ENCODE measurements at regions not wholly inside any gene's neighbourhood (a gene's known extent, or its start where the extent isn't known, plus 50 kb on each side); places are given as distances from the start of the nearest gene placed in this dataset.

DNA sequence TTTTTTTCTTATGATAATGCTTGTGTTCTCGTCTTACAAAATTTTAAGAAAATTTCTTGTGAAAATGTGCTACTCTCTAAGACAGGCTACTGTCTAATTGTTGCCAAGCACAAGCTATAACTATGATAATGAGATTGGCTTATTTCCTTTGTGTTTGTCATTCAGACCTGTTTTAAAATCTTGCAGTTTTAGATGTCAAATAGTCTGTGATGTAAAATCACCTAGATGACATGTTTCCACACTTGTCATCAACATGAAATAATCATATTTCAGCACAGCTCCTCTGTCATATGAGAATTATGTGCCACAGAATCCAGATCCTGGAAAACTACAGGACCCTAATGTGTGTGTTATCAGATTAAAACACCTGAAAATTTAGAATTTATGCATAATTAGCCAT lies 539.7 kb downstream of the USP25 start:
- no peak for TF ChIP-seq Cebpa-rat (IDR thresholded peaks at IDR 0.05)
- H3K27me3 ChIP-seq: no peaks in the 10 kb centered on the region

DNA sequence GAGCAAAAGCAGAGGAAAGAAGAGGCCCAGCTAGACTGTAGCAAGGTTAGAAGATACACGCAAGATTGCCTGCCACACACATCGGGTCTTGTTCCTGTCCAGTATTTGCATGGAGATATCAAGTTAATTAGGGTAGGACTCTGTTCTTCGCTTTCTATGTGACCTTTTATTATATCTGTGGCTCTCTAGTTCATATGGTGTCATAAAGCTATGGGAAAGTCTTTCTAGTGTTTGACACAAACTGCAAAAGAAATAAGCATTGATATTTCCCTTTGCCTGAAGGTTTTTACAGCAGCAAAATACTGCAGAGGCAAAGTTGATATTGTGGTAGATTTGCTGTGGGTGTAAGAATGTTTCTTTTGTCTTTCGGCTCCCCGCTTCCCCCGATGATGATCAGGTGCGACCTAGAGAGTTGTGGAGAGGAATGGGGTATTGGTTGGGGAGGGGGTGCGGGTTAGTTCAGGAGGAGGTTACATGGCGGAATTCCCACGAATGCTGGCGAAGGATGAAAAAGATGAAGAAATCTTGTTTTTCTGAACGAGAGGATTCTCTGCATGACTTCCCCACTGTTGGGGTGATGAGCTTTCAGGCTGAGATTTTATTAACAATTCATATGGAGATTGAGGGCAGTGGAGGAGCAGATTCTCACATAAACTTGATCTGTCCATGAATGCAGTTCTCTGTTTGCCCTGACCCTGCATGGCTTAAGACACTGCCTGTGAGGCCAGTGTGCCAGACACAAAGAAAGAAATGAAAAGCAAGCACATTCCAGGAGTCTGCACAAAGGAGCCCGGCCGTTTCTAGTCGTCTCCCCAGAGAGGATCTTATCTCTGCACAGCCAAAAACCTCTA lies 550.2 kb downstream of the USP25 start:
- Histone ChIP-seq H3K36me3 (no peaks in the 10 kb centered on the region), H3K9me3 (replicated peaks in 1 of 11) (no peaks in the 10 kb centered on the region), H3K4me3 (no peak overlapping the region), H4K20me1 (no peaks in the 10 kb centered on the region), H3K9ac (no peak overlapping the region), H3K4me1 (no peaks in the 10 kb centered on the region), H3K27me3 (no peaks in the 10 kb centered on the region), H3K4me2 (no peak overlapping the region), H3K27ac (no peak overlapping the region)
- no peak for TF ChIP-seq Cebpa-rat (IDR thresholded peaks at IDR 0.05)

More for the DNA sequence above, 539.7 kb downstream of the USP25 start:
- Histone ChIP-seq H3K4me3 (no peak overlapping the region), H4K20me1 (no peaks in the 10 kb centered on the region), H3K9ac (no peak overlapping the region), H3K9me3 (replicated peaks in 1 of 11) (no peaks in the 10 kb centered on the region), H3K4me2 (no peak overlapping the region), H3K36me3 (no peaks in the 10 kb centered on the region), H3K4me1 (peaks cover 0 to 8% (median 0%) of the 10 kb centered on the region in 10 experiments; a peak in 3 of 20 replicates), H3K27ac (no peak overlapping the region)

DNA sequence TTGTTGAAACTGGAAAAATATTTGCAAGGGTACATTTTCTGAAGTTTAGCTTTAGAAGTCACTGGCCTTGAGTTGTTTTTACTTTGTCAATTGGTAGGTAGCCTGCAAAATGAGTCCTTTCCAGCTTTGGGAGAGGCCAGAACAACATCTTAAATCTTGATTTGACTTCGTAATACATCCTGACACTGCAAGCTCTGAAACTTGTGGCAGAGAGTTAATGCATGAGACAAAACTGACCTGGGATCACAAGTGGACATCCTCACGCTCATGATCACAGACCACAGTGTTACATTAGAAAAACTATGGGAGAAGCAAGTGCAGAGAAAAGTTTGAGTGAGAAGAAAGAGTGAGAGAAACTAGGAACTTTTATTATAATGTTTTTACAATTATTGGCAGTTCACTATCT lies 550.9 kb downstream of the USP25 start:
- H3K27me3 ChIP-seq: no peaks in the 10 kb centered on the region
- no peak overlapping the region for H3K9ac ChIP-seq
- H3K36me3 ChIP-seq: no peaks in the 10 kb centered on the region
- H3K4me3 ChIP-seq: no peak overlapping the region
- TF ChIP-seq Cebpa-rat (IDR thresholded peaks at IDR 0.05): no peak
- H3K9me3 ChIP-seq (replicated peaks in 1 of 11): no peaks in the 10 kb centered on the region
- H3K4me1 ChIP-seq: no peaks in the 10 kb centered on the region
- no peak overlapping the region for H3K4me2 ChIP-seq
- H3K27ac ChIP-seq: no peak overlapping the region
- H4K20me1 ChIP-seq: no peaks in the 10 kb centered on the region

GRCh38 chr21:16283516-16283915 lies 553.7 kb downstream of the USP25 start:
- Histone ChIP-seq H3K4me3 (no peak overlapping the region), H3K36me3 (no peaks in the 10 kb centered on the region), H3K9me3 (replicated peaks in 1 of 11) (no peaks in the 10 kb centered on the region), H3K4me2 (no peak overlapping the region), H4K20me1 (no peaks in the 10 kb centered on the region), H3K9ac (no peak overlapping the region), H3K27me3 (no peaks in the 10 kb centered on the region), H3K4me1 (no peaks in the 10 kb centered on the region), H3K27ac (no peak overlapping the region)
- TF ChIP-seq Cebpa-rat (IDR thresholded peaks at IDR 0.05): no peak

DNA sequence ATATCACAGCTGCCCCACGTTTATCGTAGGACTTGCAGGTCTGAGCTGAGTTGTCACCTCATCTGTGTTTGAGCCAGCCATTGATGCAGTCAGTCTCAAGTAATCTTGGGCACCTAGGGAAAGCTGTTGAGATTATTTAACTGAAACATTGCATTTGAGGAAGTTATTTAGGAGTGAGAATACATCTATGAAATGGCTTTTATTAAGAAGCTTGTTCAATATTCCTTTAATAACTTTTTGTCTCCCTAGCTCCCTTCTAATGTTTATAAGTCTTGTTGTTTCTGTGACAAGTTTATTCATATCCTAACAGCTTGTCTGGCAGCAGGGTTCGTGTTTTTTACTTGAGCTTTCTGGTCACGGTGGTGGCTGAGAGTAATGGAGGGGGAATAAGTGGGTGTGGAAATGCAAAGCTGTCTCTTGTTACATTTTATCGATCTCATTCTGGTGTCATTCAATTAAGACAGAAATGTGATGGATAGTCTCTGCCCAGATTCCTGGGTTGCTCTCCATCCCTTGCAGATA lies 555.9 kb downstream of the USP25 start:
- no peaks in the 10 kb centered on the region for H4K20me1 ChIP-seq
- no peak overlapping the region for H3K4me2 ChIP-seq
- H3K4me1 ChIP-seq: no peaks in the 10 kb centered on the region
- H3K4me3 ChIP-seq: no peak overlapping the region
- no peaks in the 10 kb centered on the region for H3K36me3 ChIP-seq
- H3K9ac ChIP-seq: no peak overlapping the region
- no peak for TF ChIP-seq Cebpa-rat (IDR thresholded peaks at IDR 0.05)
- no peaks in the 10 kb centered on the region for H3K27me3 ChIP-seq
- H3K27ac ChIP-seq: no peak overlapping the region
- no peaks in the 10 kb centered on the region for H3K9me3 ChIP-seq (replicated peaks in 1 of 11)

DNA sequence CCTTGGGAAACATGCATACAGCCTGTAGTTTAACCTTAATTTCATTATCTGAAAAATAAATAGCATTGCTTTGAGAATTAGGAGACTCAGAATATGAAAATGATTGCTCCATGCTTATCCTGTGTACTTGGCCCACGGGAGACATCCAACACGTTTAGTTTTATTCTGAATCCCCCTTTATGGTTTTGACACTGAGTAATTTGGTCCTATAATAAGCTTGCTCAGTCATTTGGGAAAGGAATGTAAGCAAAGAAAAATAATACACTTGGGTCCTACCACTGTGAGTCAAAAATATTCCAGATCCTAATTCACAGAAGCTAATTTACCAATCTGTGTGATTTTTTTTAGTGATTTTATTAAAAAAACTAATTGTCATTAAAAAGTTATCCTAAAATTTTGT lies 557.3 kb downstream of the USP25 start:
- H3K4me3 ChIP-seq: no peak overlapping the region
- H4K20me1 ChIP-seq: no peaks in the 10 kb centered on the region
- no peaks in the 10 kb centered on the region for H3K9me3 ChIP-seq (replicated peaks in 1 of 11)
- TF ChIP-seq Cebpa-rat (IDR thresholded peaks at IDR 0.05): no peak
- no peak overlapping the region for H3K9ac ChIP-seq
- H3K4me1 ChIP-seq: no peaks in the 10 kb centered on the region
- no peak overlapping the region for H3K27ac ChIP-seq
- no peaks in the 10 kb centered on the region for H3K36me3 ChIP-seq
- no peaks in the 10 kb centered on the region for H3K27me3 ChIP-seq
- H3K4me2 ChIP-seq: no peak overlapping the region

DNA sequence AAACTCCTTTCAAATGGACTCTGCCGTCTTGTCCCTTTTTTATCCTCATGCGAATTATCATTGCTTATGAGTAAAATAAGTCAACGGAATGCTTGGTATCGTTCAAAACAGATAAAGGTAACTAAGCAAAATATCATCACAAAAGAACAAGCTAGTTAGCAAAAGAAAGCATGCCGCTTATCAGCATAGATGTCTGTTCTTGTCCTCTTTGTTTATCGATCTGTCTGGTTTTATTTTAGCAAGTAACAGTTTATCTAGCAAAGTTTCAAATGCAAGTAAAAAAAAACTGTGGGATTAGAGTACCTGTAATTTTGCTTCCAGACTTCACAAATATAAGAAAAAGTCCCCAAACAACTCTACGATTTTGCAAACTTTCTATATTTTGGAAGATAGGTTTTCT lies 561.5 kb downstream of the USP25 start:
- Histone ChIP-seq H3K27me3 (no peaks in the 10 kb centered on the region), H3K36me3 (no peaks in the 10 kb centered on the region), H3K4me2 (no peak overlapping the region), H3K27ac (no peak overlapping the region), H3K4me1 (no peaks in the 10 kb centered on the region), H3K9me3 (replicated peaks in 1 of 11) (no peaks in the 10 kb centered on the region), H4K20me1 (no peaks in the 10 kb centered on the region), H3K9ac (no peak overlapping the region), H3K4me3 (no peak overlapping the region)
- TF ChIP-seq Cebpa-rat (IDR thresholded peaks at IDR 0.05): no peak

- Histone ChIP-seq H3K27me3 (no peaks in the 10 kb centered on the region), H3K4me3 (no peak overlapping the region), H3K4me2 (no peak overlapping the region), H3K27ac (no peak overlapping the region), H3K4me1 (no peaks in the 10 kb centered on the region), H3K36me3 (no peaks in the 10 kb centered on the region), H4K20me1 (no peaks in the 10 kb centered on the region), H3K9me3 (replicated peaks in 1 of 11) (no peaks in the 10 kb centered on the region), H3K9ac (no peak overlapping the region)
- TF ChIP-seq Cebpa-rat (IDR thresholded peaks at IDR 0.05): no peak
Observed at GRCh38 chr21:16294128-16294527, 564.3 kb downstream of the USP25 start.

DNA sequence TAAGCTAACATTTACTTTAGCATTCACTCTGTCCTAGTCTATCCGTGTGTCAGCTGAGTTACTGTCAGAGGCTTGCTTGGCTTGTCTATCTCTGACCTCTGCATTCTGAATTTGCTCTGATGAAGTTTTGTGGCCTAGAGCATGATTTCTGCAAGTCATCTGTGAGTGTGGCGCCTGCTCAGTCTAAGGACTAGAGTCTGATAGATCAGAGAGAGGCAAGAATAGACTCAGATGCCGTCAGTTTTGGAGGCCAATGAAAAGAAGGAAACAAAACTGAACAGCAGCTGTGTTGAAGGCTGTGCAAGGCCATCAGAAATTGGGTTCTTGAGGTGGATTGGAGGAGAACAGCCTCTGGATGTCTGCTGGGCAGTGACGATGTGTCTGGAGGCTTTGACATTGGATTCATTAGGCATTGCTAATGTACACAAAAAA lies 573.1 kb downstream of the USP25 start:
- H3K27ac ChIP-seq: no peak overlapping the region
- TF ChIP-seq Cebpa-rat (IDR thresholded peaks at IDR 0.05): no peak

More for the DNA sequence above, 573.1 kb downstream of the USP25 start:
- H3K4me3 ChIP-seq: no peak overlapping the region
- no peak overlapping the region for H3K9ac ChIP-seq
- no peaks in the 10 kb centered on the region for H3K9me3 ChIP-seq (replicated peaks in 1 of 11)
- no peaks in the 10 kb centered on the region for H3K36me3 ChIP-seq
- no peaks in the 10 kb centered on the region for H3K4me1 ChIP-seq
- H4K20me1 ChIP-seq: no peaks in the 10 kb centered on the region
- no peak overlapping the region for H3K4me2 ChIP-seq
- H3K27me3 ChIP-seq: no peaks in the 10 kb centered on the region
